RWPE2 (cell line): ENCODE measurements at regions not wholly inside any gene's neighbourhood (a gene's known extent, or its start where the extent isn't known, plus 50 kb on each side); places are given as distances from the start of the nearest gene placed in this dataset.
"Not testable (repeated sequence)": the region's sequence is repeated elsewhere in the genome, so short reads cannot be mapped to it uniquely, and the experiment has no call there.

Source experiments
- ATAC-seq: fragments of 200-7000 bp; cut with Tn5 transposase; 3 replicates; pipeline ENCODE4 v1.9.1; 2021; ENCODE audit warnings: low read depth
- DNase-seq: peaks from one replicate; pipeline ENCODE4 v3.0.0-alpha.2; 2020; ENCODE audit warnings: low spot score
- H3K27ac ChIP-seq: fragments of 450-650 bp; 2 replicates; pipeline ENCODE4 v1.5.1; 2017; ENCODE audit warnings: mild to moderate bottlenecking; ENCODE audit not compliant: poor library complexity, severe bottlenecking
- H3K27me3 ChIP-seq: fragments of 250-450 bp; sonication (Bioruptor Pico); 2 replicates; pipeline ENCODE4 v1.5.1; 2021; ENCODE audit warnings: mild to moderate bottlenecking, moderate library complexity; ENCODE audit not compliant: insufficient read depth, poor library complexity, severe bottlenecking
- H3K36me3 ChIP-seq: fragments of 250-450 bp; sonication (Bioruptor Pico); 2 replicates; pipeline ENCODE4 v1.5.1; 2020; ENCODE audit warnings: low read depth, mild to moderate bottlenecking, moderate library complexity
- H3K4me1 ChIP-seq: fragments of 250-450 bp; sonication (Bioruptor Pico); 2 replicates; pipeline ENCODE4 v1.5.1; 2021; ENCODE audit warnings: mild to moderate bottlenecking, moderate library complexity; ENCODE audit not compliant: insufficient read depth, poor library complexity, severe bottlenecking
- H3K4me3 ChIP-seq: fragments of 250-450 bp; sonication (Bioruptor Pico); 2 replicates; pipeline ENCODE4 v1.5.1; 2021; ENCODE audit warnings: mild to moderate bottlenecking, moderate library complexity; ENCODE audit not compliant: severe bottlenecking
- H3K9me3 ChIP-seq: fragments of 250-450 bp; sonication (Bioruptor Pico); 2 replicates; pipeline ENCODE4 v1.5.1; 2021; ENCODE audit warnings: mild to moderate bottlenecking, moderate library complexity; ENCODE audit not compliant: severe bottlenecking
- CTCF ChIP-seq: fragments of 450-650 bp; IDR thresholded peaks from one replicate; pipeline ENCODE4 v1.5.1; 2017; ENCODE audit warnings: mild to moderate bottlenecking, moderate library complexity; ENCODE audit not compliant: poor library complexity, severe bottlenecking

- Histone ChIP-seq H3K27me3 (no peaks in the 10 kb centered on the region), H3K36me3 (no peaks in the 10 kb centered on the region), H3K9me3 (no peaks in the 10 kb centered on the region), H3K27ac (no peak overlapping the region), H3K4me3 (no peak overlapping the region), H3K4me1 (no peaks in the 10 kb centered on the region)
- TF ChIP-seq CTCF = no peak
- no peak for ATAC-seq
- no peak for DNase-seq
Measured at GRCh38 chr16:29312835-29313558, 93.5 kb downstream of the NPIPB11 start.

GRCh38 chr16:29312345-29312675, 94.2 kb downstream of the NPIPB11 start:
- not testable (repeated sequence) for H3K36me3 ChIP-seq, H3K4me1 ChIP-seq, ATAC-seq, H3K4me3 ChIP-seq, H3K27me3 ChIP-seq, DNase-seq, H3K27ac ChIP-seq, H3K9me3 ChIP-seq

GRCh38 chr16:29311461-29312344, 94.8 kb downstream of the NPIPB11 start:
- no peaks in the 10 kb centered on the region for H3K9me3 ChIP-seq

GRCh38 chr16:29310852-29311314, 95.6 kb downstream of the NPIPB11 start:
- TF ChIP-seq CTCF = no peak
- no peaks in the 10 kb centered on the region for H3K9me3 ChIP-seq
- H3K27me3 ChIP-seq = no peaks in the 10 kb centered on the region
- no peak overlapping the region for H3K27ac ChIP-seq
- H3K4me1 ChIP-seq = no peaks in the 10 kb centered on the region
- no peaks in the 10 kb centered on the region for H3K36me3 ChIP-seq
- no peak for ATAC-seq
- DNase-seq = no peak
- no peak overlapping the region for H3K4me3 ChIP-seq

More at GRCh38 chr16:29311461-29312344, 94.8 kb downstream of the NPIPB11 start:
- H3K27me3 ChIP-seq = no peaks in the 10 kb centered on the region
- TF ChIP-seq CTCF = no peak
- no peaks in the 10 kb centered on the region for H3K36me3 ChIP-seq
- no peaks in the 10 kb centered on the region for H3K4me1 ChIP-seq
- DNase-seq (no peak), ATAC-seq (no peak)
- H3K27ac ChIP-seq = no peak overlapping the region
- H3K4me3 ChIP-seq = no peak overlapping the region

- not testable (repeated sequence) for DNase-seq, ATAC-seq, H3K4me1 ChIP-seq, H3K27me3 ChIP-seq, H3K9me3 ChIP-seq, H3K36me3 ChIP-seq, H3K4me3 ChIP-seq, H3K27ac ChIP-seq
Measured at GRCh38 chr16:29310243-29310642, 96.3 kb downstream of the NPIPB11 start.

GRCh38 chr16:29309601-29310000, 96.9 kb downstream of the NPIPB11 start:
- H3K27ac ChIP-seq, DNase-seq, H3K4me3 ChIP-seq, H3K36me3 ChIP-seq, H3K4me1 ChIP-seq, H3K9me3 ChIP-seq, ATAC-seq, H3K27me3 ChIP-seq: not testable (repeated sequence)
